ENCODE measurements at regions not wholly inside any gene's neighbourhood (a gene's known extent, or its start where the extent isn't known, plus 50 kb on each side); places are given as distances from the start of the nearest gene placed in this dataset.

- TF ChIP-seq FOXP2 (optimal IDR thresholded peaks at IDR 0.05; ENCODE audit: borderline replicate concordance, extremely low read depth, extremely low read length, insufficient read depth) (no peak), SIN3A (IDR thresholded peaks at IDR 0.05; ENCODE audit: borderline replicate concordance, insufficient read depth, low read length) (no peak), POLR2AphosphoS5 (IDR thresholded peaks at IDR 0.05; ENCODE audit: low read depth, low read length) (no peak), TAF1 (IDR thresholded peaks at IDR 0.05; ENCODE audit: borderline replicate concordance, insufficient read depth, low read length) (no peak), REST (IDR thresholded peaks at IDR 0.05; ENCODE audit: insufficient read depth in 1 of 2, low read depth in 2 of 2, low read length in 2 of 2) (no peak)
Measured at GRCh38 chr4:187312299-187312698, 588.6 kb upstream of the FAT1 start.

- no peak for TF ChIP-seq SIN3A (IDR thresholded peaks at IDR 0.05; ENCODE audit: borderline replicate concordance, insufficient read depth, low read length)
- TF ChIP-seq FOXP2 (optimal IDR thresholded peaks at IDR 0.05; ENCODE audit: borderline replicate concordance, extremely low read depth, extremely low read length, insufficient read depth): no peak
- no peak for TF ChIP-seq POLR2AphosphoS5 (IDR thresholded peaks at IDR 0.05; ENCODE audit: low read depth, low read length)
- TF ChIP-seq REST (IDR thresholded peaks at IDR 0.05; ENCODE audit: insufficient read depth in 1 of 2, low read depth in 2 of 2, low read length in 2 of 2): no peak
- TF ChIP-seq TAF1 (IDR thresholded peaks at IDR 0.05; ENCODE audit: borderline replicate concordance, insufficient read depth, low read length): no peak
Measured at GRCh38 chr4:187317799-187318198, 594.1 kb upstream of the FAT1 start.

GRCh38 chr4:187321711-187322110 lies 598.1 kb upstream of the FAT1 start:
- TF ChIP-seq TAF1 (IDR thresholded peaks at IDR 0.05; ENCODE audit: borderline replicate concordance, insufficient read depth, low read length) (no peak), FOXP2 (optimal IDR thresholded peaks at IDR 0.05; ENCODE audit: borderline replicate concordance, extremely low read depth, extremely low read length, insufficient read depth) (no peak), SIN3A (IDR thresholded peaks at IDR 0.05; ENCODE audit: borderline replicate concordance, insufficient read depth, low read length) (no peak), REST (IDR thresholded peaks at IDR 0.05; ENCODE audit: insufficient read depth in 1 of 2, low read depth in 2 of 2, low read length in 2 of 2) (no peak), POLR2AphosphoS5 (IDR thresholded peaks at IDR 0.05; ENCODE audit: low read depth, low read length) (no peak)

- TF ChIP-seq TAF1 (IDR thresholded peaks at IDR 0.05; ENCODE audit: borderline replicate concordance, insufficient read depth, low read length) (no peak), REST (IDR thresholded peaks at IDR 0.05; ENCODE audit: insufficient read depth in 1 of 2, low read depth in 2 of 2, low read length in 2 of 2) (no peak), FOXP2 (optimal IDR thresholded peaks at IDR 0.05; ENCODE audit: borderline replicate concordance, extremely low read depth, extremely low read length, insufficient read depth) (no peak), POLR2AphosphoS5 (IDR thresholded peaks at IDR 0.05; ENCODE audit: low read depth, low read length) (no peak), SIN3A (IDR thresholded peaks at IDR 0.05; ENCODE audit: borderline replicate concordance, insufficient read depth, low read length) (no peak)
Measured at GRCh38 chr4:187332141-187332540, 608.5 kb upstream of the FAT1 start.

- TF ChIP-seq POLR2AphosphoS5 (IDR thresholded peaks at IDR 0.05; ENCODE audit: low read depth, low read length): no peak
- TF ChIP-seq TAF1 (IDR thresholded peaks at IDR 0.05; ENCODE audit: borderline replicate concordance, insufficient read depth, low read length): no peak
- TF ChIP-seq REST (IDR thresholded peaks at IDR 0.05; ENCODE audit: insufficient read depth in 1 of 2, low read depth in 2 of 2, low read length in 2 of 2): no peak
- no peak for TF ChIP-seq FOXP2 (optimal IDR thresholded peaks at IDR 0.05; ENCODE audit: borderline replicate concordance, extremely low read depth, extremely low read length, insufficient read depth)
- TF ChIP-seq SIN3A (IDR thresholded peaks at IDR 0.05; ENCODE audit: borderline replicate concordance, insufficient read depth, low read length): no peak
Measured at GRCh38 chr4:187333151-187333550, 609.5 kb upstream of the FAT1 start.
